ENCODE measurements at regions not wholly inside any gene's neighbourhood (a gene's known extent, or its start where the extent isn't known, plus 50 kb on each side); places are given as distances from the start of the nearest gene placed in this dataset.
A peak's percentile ranks its signal among the peaks of the same experiment; 100 is the strongest.

DNA sequence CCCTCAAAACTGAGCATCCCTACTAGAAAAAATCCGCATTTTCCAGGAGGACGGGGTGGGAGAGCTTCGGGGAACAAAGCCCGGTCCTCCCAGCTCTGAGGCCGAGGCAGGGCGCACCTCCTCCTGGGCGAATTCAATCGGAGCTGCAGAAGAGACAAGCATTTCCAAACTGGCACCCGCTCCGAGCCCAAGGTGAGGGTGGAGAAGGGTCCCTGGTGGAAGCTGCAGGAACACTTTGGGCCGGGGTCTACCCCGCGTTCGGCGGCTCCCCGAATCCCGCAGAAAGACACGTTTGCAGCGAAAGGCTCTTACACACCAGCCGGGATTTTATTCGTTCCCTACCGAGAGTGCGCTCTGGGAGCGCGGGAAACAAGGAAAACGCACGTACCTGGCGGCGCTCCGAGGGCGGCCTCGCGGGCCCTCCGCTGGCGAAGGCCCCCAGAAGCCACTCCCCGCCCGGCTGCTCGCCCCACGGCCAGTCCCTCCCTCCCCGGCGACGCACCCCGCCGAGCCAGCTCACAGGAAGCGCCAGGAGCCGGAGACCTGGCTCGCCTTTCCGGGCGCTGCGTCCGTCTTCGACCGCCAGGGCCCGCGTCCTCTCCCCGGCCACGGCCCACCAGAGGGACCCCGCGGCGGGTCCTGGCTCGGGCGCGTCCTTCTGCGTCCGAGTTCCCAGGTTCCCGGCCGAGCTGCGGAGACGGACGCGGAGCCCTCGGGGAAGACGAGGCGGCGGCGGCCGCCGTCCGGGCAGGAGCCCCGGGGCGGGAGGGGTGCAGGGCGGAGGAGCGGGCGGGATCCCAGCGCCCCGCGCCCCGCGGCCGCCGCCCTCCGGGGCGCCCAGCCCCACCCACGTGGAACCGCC is 49.8 kb upstream of the BAHCC1 start:
- H3K27me3 Mint-ChIP-seq: peaks cover 24% of the 10 kb centered on the region
- intact Hi-C loops (cut with micrococcal nuclease): loop anchor here (1.0 kb wide), 1 partner anchor 50 kb away; the partner anchor contains the start of gene BAHCC1
- no peak overlapping the region for H3K27ac Mint-ChIP-seq
- H3K36me3 Mint-ChIP-seq: no peaks in the 10 kb centered on the region
- H3K4me3 Mint-ChIP-seq: peak overlapping the region; percentile 60
- peak; percentile 74 for DNase-seq
- H3K9me3 Mint-ChIP-seq: no peaks in the 10 kb centered on the region
- POLR2A ChIA-PET: no interaction called here
- CTCF ChIA-PET: interaction anchor here (1.3 kb wide), 1 partner anchor 23 kb away, joined by 5 read pairs; no protein-coding TSS in a partner anchor
- H3K4me1 Mint-ChIP-seq (ENCODE audit: low read depth): peaks cover 21% of the 10 kb centered on the region
